Panc1 (cell line): ENCODE measurements at regions not wholly inside any gene's neighbourhood (a gene's known extent, or its start where the extent isn't known, plus 50 kb on each side); places are given as distances from the start of the nearest gene placed in this dataset.

Source experiments
- ATAC-seq: fragments of 200-7000 bp; cut with Tn5 transposase; 2 replicates; pipeline ENCODE4 v1.9.1; 2020; ENCODE audit warnings: mild to moderate bottlenecking, moderate library complexity
- BruUV-seq: library from RNA; stranded (reverse); fragments of 400-500 nt; replicated peaks from 2 replicates; lab custom pipeline; 2021; lab: Mats Ljungman, UMichigan
- CTCF ChIA-PET: fragments of 300-600 bp; sonication (Branson Sonifier 250); formaldehyde crosslinking; loops from one replicate; lab custom pipeline; 2022; ENCODE audit warnings: antibody characterized with exemption; lab: Charles Lee
- POLR2A ChIA-PET: fragments of 300-600 bp; sonication (Branson Sonifier 250); formaldehyde crosslinking; loops from one replicate; lab custom pipeline; 2022; ENCODE audit warnings: antibody characterized with exemption; lab: Charles Lee
- DNase-seq: peaks from one replicate; pipeline ENCODE4 v3.0.0-alpha.2; 2010; ENCODE audit warnings: low read depth, low spot score
- H3K27ac ChIP-seq: 2 replicates; pipeline ENCODE4 v1.5.1; 2011; ENCODE audit warnings: mild to moderate bottlenecking, low read length, inconsistent platforms
- H3K27me3 ChIP-seq: fragments of 200-500 bp; sonication (Bioruptor generic); 2 replicates; pipeline ENCODE4 v1.6.0; 2014; ENCODE audit warnings: low read length, inconsistent platforms; ENCODE audit not compliant: control insufficient read depth, insufficient read depth
- H3K36me3 ChIP-seq: fragments of 200-500 bp; sonication (Bioruptor generic); 2 replicates; pipeline ENCODE4 v1.5.1; 2014; ENCODE audit warnings: inconsistent platforms, mild to moderate bottlenecking, low read length, moderate library complexity; ENCODE audit not compliant: control insufficient read depth, insufficient read depth
- H3K4me1 ChIP-seq: 2 replicates; pipeline ENCODE4 v1.5.1; 2011; ENCODE audit warnings: inconsistent platforms, mild to moderate bottlenecking, low read length, moderate library complexity; ENCODE audit not compliant: control insufficient read depth, insufficient read depth
- H3K4me3 ChIP-seq, 2 experiments: 2 replicates each; pipeline ENCODE4 v1.5.1; 2011 to 2012; ENCODE audit warnings: low read depth in 2 of 2, low read length in 2 of 2, mild to moderate bottlenecking in 2 of 2, inconsistent platforms in 1 of 2, moderate library complexity in 1 of 2
- H3K9me3 ChIP-seq: fragments of 200-500 bp; sonication (Bioruptor generic); 2 replicates; pipeline ENCODE4 v1.5.1; 2014; ENCODE audit warnings: low read depth, mild to moderate bottlenecking, inconsistent platforms, low read length, moderate library complexity; ENCODE audit not compliant: control insufficient read depth, insufficient read depth
- CTCF ChIP-seq: fragments of 450-650 bp; IDR thresholded peaks from 2 replicates; pipeline ENCODE4 v1.5.1; 2017; ENCODE audit warnings: mild to moderate bottlenecking
- POLR2AphosphoS5 ChIP-seq: IDR thresholded peaks from 2 replicates; pipeline ENCODE4 v1.6.1; 2012; ENCODE audit warnings: mild to moderate bottlenecking, low read depth, low read length, moderate library complexity
- REST ChIP-seq, 2 experiments: IDR thresholded peaks; 2 replicates each; pipeline ENCODE4 v1.6.1; 2011 to 2012; ENCODE audit warnings: low read depth in 2 of 2, control low read depth in 1 of 2, low read length in 1 of 2, mild to moderate bottlenecking in 1 of 2, moderate library complexity in 1 of 2; ENCODE audit not compliant: insufficient read depth in 1 of 2
- SIN3A ChIP-seq: IDR thresholded peaks from 2 replicates; pipeline ENCODE4 v1.6.1; 2012; ENCODE audit warnings: low read depth, mild to moderate bottlenecking, low read length, moderate library complexity, borderline replicate concordance; ENCODE audit not compliant: insufficient read depth
- TCF7L2 ChIP-seq: IDR thresholded peaks from 2 replicates; pipeline ENCODE4 v1.6.1; 2011; ENCODE audit warnings: mild to moderate bottlenecking, low read depth, low read length, inconsistent platforms
- in situ Hi-C: cut with HindIII; loops from 2 replicates; pipeline ENCODE4 v1.10.0; 2016; ENCODE audit warnings: low sequenced_read_pairs, low pct_unique_long_range_greater_than_20kb
- intact Hi-C: fragments of 100-400 bp; cut with micrococcal nuclease; formaldehyde crosslinking; loops from one replicate; pipeline ENCODE4 v1.10.0; 2022; ENCODE audit not compliant: unreplicated experiment

- no peaks in the 10 kb centered on the region for H3K27me3 ChIP-seq
- no peak overlapping the region for H3K4me3 ChIP-seq
- DNase-seq: no peak
- no peaks in the 10 kb centered on the region for H3K9me3 ChIP-seq
- in situ Hi-C loops: no loop called here
- TF ChIP-seq POLR2AphosphoS5: no peak
- TF ChIP-seq TCF7L2: no peak
- TF ChIP-seq CTCF: no peak
- no peak for TF ChIP-seq REST (IDR thresholded peaks at IDR 0.05; ENCODE audit: insufficient read depth in 1 of 2, low read depth in 2 of 2, low read length in 1 of 2)
- no peak for TF ChIP-seq SIN3A
- CTCF ChIA-PET: no interaction called here
- no peak for ATAC-seq
- no peaks in the 10 kb centered on the region for H3K36me3 ChIP-seq
- H3K27ac ChIP-seq: no peak overlapping the region
- no peaks in the 10 kb centered on the region for H3K4me1 ChIP-seq
- POLR2A ChIA-PET: no interaction called here
- no TSS peak for BruUV-seq
- intact Hi-C loops: no loop called here
These were observed 1272.7 kb downstream of the C4orf33 start for GRCh38 chr4:130368668-130369067.

GRCh38 chr4:130393231-130393630 is 1297.3 kb downstream of the C4orf33 start:
- ATAC-seq (no peak), DNase-seq (no peak)
- TF ChIP-seq CTCF: no peak
- no peak for TF ChIP-seq SIN3A
- no peak for TF ChIP-seq POLR2AphosphoS5
- TF ChIP-seq REST (IDR thresholded peaks at IDR 0.05; ENCODE audit: insufficient read depth in 1 of 2, low read depth in 2 of 2, low read length in 1 of 2): no peak
- no peak for TF ChIP-seq TCF7L2
- H3K4me1 ChIP-seq: no peaks in the 10 kb centered on the region
- H3K27me3 ChIP-seq: no peaks in the 10 kb centered on the region
- no peak overlapping the region for H3K4me3 ChIP-seq
- in situ Hi-C loops: no loop called here
- CTCF ChIA-PET: no interaction called here
- no TSS peak for BruUV-seq
- no peak overlapping the region for H3K27ac ChIP-seq
- no peaks in the 10 kb centered on the region for H3K9me3 ChIP-seq
- POLR2A ChIA-PET: no interaction called here
- intact Hi-C loops: no loop called here
- no peaks in the 10 kb centered on the region for H3K36me3 ChIP-seq
